ENCODE measurements at regions not wholly inside any gene's neighbourhood (a gene's known extent, or its start where the extent isn't known, plus 50 kb on each side); places are given as distances from the start of the nearest gene placed in this dataset.

GRCh38 chr2:100660851-100661584 lies 98.2 kb downstream of the PDCL3 start:
- no peak for DNase-seq

GRCh38 chr2:100662866-100663265 lies 100.1 kb downstream of the PDCL3 start:
- no peak for DNase-seq

GRCh38 chr2:100664021-100664755 lies 101.4 kb downstream of the PDCL3 start:
- DNase-seq = no peak

DNA sequence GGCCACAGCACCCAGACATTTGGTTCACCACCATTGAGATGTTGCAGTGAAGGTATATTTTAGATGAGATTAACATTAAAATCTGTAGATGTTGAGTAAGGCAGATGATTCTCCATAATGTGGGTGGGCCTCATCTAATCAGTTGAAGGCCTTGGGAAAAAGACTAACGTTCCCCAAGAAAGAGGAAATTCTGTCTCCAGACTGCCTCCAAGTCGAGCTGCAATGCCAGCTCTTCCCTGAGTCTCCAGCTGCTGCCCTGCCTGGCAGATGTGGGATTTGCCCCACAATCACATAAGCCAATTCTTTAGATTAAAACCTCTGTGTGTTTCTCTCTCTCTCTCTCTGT lies 101.9 kb downstream of the PDCL3 start:
- no peak for DNase-seq

GRCh38 chr2:100666996-100667395 lies 104.2 kb downstream of the PDCL3 start:
- no peak for DNase-seq

DNA sequence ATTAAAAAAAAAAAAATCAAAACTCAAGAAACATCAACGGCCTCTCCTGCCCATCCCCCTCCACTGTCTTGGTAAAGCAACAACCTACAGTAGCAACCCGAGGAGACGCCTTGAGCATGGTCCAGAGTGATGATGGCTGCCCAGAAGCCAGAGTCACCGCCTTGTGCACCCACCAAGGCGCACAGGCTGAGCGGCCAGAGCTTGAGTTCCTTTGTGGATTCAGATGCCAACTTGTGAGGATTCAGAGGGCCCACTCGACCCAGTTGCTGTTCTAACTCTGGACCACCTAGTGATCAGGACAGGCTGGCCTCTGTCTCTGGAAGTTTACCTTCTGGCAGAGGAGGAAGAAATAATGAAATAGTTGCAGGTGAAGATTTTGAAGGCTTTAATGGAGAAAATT lies 105.0 kb downstream of the PDCL3 start:
- DNase-seq = no peak

DNA sequence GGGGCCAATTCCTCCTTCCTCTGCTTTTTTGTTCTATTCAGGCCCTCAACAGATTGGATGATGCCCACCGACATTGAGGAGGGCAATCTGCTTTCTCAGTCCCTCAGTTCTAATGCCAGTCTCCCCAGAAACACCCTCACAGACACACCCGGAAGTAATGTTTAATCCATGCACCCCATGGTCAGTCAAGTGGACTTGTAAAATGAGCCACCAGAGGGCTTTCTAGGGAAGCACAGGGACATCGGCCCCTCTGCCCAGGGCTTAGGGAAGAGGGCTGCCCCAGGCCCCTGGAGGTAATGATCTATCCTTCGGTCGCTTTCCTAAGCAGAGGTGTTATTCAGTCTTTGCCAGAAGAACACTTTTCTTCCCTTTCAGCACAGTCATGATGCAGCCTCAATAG lies 107.4 kb downstream of the PDCL3 start:
- no peak for DNase-seq

- DNase-seq = no peak
Measured at GRCh38 chr2:100673115-100673514, 110.3 kb downstream of the PDCL3 start.

- DNase-seq = no peak
Measured at GRCh38 chr2:100673691-100674485, 111.1 kb downstream of the PDCL3 start.

GRCh38 chr2:100674666-100675065 lies 111.9 kb downstream of the PDCL3 start:
- no peak for DNase-seq

GRCh38 chr2:100675373-100675772 lies 112.6 kb downstream of the PDCL3 start:
- DNase-seq = no peak

DNA sequence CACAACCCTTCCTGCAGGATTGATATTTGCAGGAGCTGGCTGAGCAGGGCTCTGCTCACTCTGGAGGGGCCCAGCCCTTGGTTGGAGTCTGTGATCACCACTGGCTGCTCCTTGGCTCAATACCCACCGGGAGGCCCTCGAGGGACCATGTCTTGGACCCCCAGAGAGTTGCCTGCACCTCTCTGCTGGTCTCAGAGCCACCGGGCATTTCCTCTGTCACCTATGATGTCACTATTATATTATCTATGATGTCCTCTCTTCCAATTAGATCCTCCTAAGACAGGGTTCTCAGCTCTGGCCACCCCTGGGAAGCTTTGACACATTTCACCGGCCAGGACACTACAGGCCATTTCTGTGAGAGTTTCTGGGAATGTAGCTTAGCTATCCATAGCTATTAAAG lies 113.1 kb downstream of the PDCL3 start:
- DNase-seq = no peak

GRCh38 chr2:100676346-100676745 lies 113.6 kb downstream of the PDCL3 start:
- DNase-seq = no peak

GRCh38 chr2:100677611-100678185 lies 114.9 kb downstream of the PDCL3 start:
- no peak for DNase-seq

DNA sequence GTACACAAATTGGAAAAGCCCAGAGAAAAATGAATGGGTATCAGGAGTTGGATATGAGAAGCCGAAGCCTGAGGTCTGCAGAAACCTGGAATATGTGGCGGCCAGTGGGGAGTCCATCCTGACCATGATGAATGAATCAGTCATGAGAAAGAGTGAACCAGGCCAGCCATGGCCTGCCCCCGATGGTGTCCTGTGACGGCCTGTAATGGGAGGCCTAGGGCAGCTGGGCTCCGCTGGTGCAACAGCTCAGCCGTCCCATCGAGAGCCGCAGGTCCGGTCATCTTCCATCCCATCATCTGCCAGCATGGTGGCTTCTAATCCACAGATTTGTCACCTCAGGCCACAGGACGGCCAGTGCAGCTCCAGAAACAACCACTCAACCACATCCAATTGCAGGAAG lies 116.4 kb downstream of the PDCL3 start:
- DNase-seq = no peak

DNA sequence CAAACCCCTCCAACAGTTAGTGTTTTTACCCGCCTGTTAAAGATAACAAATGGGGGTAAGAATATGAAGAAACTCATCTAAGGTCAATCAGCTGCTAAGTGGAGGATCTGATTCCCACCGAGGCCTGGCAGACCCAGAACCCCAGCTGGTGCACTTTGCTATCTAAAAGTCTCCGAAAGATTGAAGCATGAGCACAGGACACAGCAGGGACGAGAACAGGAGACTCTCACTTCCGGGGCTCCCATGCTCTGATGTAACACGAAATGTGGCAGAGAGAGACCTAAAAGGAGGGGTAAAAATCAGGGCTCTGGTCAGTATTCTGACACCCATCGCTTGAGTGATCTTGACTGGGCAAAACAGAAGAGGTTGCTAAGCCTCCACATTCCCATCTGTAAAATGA lies 119.7 kb downstream of the PDCL3 start:
- no peak for DNase-seq

DNA sequence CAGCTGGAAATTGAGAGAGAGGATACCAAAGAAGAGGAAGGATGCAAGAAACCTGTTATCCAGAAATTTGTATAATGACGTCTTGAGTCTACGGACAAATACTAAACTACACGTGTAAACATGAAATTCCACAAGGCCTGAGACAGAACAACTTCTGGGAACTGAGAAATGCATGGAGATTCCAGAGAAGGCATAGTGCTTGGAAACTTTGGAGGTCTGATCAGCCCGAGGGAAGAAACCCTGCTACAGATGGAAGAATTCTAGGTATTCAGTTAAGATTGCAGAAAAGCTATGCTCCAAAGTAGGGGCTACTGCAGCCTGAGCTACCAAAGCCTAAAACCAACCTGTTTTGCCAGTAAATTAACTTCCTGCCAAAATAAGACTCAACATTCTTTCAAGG lies 120.4 kb downstream of the PDCL3 start:
- DNase-seq = no peak

- DNase-seq = no peak
Measured at GRCh38 chr2:100691846-100692245, 128.1 kb upstream of the NPAS2 start.

DNA sequence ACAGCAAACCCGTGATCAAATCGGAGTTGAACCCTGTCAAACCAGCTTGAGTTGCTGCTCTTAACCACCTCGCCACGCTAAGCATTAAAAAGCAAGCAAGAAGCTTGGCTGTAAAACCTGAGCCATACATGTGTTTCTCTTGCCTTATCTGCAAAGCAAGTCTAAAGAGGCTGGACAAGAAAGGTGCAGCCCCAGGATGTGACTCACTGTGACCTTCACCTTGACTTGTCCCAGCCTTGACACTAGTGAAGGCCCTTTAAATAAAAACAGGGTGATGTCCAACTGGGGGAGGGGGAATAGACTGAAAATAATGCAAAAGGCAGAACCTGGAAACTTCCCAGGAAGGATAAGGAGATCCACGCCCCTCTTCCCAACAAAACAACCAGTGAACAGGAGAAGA lies 127.6 kb upstream of the NPAS2 start:
- DNase-seq = no peak

DNA sequence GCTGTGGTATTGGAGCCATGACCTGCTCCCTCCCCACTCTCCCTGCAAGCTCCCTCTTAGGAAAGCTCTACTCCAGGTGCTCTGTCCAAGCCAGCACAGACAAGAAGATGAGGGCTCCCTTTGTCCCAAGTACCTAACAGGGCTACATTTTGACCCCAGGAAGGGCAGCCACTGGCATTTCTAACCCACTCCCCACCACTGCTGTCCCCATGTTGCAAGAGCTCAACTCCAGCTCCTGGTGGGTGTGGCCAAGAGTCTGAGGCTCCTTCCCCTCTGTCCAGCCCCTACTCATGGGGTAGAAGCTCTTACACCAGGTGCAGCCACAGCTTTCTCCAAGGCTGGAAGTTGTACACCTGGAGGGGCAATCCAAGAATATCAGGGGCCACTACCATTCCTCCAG lies 127.0 kb upstream of the NPAS2 start:
- DNase-seq = no peak

DNA sequence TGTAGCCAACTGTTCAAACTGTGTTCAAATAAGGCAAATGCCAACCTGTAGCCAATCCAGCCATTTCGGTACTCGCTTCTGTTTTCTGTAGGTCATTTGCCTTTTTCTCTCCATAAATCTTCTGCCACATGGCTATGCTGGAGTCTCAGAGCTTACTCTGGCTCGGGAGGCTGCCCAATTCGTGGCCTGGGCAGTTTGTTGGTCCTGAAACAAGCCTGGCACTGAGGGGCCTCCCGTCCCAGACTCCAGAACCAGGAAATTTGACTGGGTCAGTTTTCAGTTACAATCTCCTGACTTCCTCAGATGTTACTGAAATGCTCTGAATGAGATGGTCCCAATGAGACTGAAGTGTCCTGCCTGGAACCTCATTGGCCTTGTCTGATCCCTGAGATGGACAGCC lies 120.8 kb upstream of the NPAS2 start:
- DNase-seq = no peak

DNA sequence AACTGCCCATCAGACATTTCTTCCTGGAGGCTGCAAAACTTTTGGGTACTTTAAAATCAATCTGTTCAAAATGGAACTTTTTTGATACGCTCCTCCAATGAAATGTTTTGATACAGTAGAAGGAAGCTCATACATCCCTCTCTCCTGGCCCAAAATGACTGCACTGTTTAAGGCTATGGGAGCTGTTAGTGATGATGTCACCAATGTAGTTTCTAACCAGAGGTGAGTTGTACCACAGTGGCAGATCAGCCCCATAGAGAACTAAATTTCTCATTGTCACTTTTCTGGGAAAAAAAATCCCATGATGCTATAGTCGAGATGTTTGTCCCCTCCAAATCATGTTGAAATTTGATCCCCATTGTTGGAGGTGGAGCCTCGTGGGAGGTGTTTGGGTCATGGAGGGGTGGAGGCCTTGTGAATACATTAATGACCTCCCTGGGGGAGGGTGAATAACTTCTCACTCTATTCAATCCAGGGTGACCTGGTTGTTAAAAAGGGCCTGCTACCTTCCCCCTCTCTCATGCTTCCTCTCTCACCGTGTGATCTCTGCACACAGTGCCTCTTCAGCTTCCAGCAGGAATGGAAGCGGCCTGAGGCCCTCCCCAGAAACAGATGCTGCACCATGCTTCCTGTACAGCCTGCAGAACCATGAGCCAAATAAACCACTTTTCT lies 117.4 kb upstream of the NPAS2 start:
- no peak for DNase-seq

DNA sequence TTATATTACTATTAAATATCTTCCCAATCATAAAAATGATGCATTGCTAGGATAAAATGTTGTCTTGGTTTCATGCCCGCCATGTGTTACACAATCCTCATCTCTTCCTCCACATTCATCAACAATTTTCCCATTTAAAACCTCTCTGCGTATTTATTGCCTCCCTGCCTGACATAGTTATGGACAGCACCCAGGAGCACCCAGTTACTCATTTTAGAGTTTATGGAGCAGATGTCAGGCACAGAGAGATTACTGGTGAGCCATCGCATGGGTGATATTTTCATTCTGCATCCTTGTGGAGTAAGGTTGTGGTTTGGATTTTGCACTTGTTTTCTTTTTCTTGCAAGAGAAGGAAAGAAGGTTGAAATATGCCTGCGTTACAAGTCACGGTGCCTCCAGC lies 116.7 kb upstream of the NPAS2 start:
- no peak for DNase-seq

Measured in AML-193 (cell line).